HEK293 (cell line): ENCODE measurements at regions not wholly inside any gene's neighbourhood (a gene's known extent, or its start where the extent isn't known, plus 50 kb on each side); places are given as distances from the start of the nearest gene placed in this dataset.
A peak's percentile ranks its signal among the peaks of the same experiment; 100 is the strongest.

Experiments
- CTCF ChIA-PET: fragments of 350-600 bp; formaldehyde crosslinking; extraction: SDS; loops from one replicate; lab custom pipeline; 2021; ENCODE audit warnings: antibody characterized with exemption; lab: Yijun Ruan, JAX
- POLR2A ChIA-PET: fragments of 300-600 bp; formaldehyde crosslinking; extraction: SDS; loops from one replicate; lab custom pipeline; 2020; ENCODE audit warnings: antibody characterized with exemption, inconsistent platforms; lab: Yijun Ruan, JAX
- H3K27ac ChIP-seq: fragments of 200-500 bp; sonication (Bioruptor generic); 2 replicates; pipeline ENCODE4 v1.5.1; 2014; ENCODE audit warnings: low read depth, low read length, control low read depth, inconsistent platforms; ENCODE audit errors: extremely low read depth
- H3K36me3 ChIP-seq, 2 experiments: fragments of 200-500 bp in 1 of 2; sonication (Bioruptor generic) in 1 of 2; 1 replicate in 1 of 2; 2 replicates in 1 of 2; pipeline ENCODE4 v1.5.1; 2014 to 2017; ENCODE audit warnings: inconsistent platforms in 2 of 2, low read length in 2 of 2; ENCODE audit not compliant: control insufficient read depth in 2 of 2, insufficient read depth in 1 of 2
- H3K4me1 ChIP-seq: fragments of 200-500 bp; sonication (Bioruptor generic); 2 replicates; pipeline ENCODE4 v1.5.1; 2014; ENCODE audit warnings: mild to moderate bottlenecking, low read length, inconsistent platforms; ENCODE audit not compliant: control insufficient read depth, insufficient read depth
- H3K4me3 ChIP-seq: 2 replicates; pipeline ENCODE4 v1.5.1; 2011; ENCODE audit warnings: low read depth, mild to moderate bottlenecking, control low read depth, low read length, moderate library complexity
- H3K9me3 ChIP-seq: fragments of 200-500 bp; sonication (Bioruptor generic); 2 replicates; pipeline ENCODE4 v1.5.1; 2014; ENCODE audit warnings: low read depth, low read length, inconsistent platforms; ENCODE audit not compliant: control insufficient read depth, insufficient read depth
- AEBP2 ChIP-seq: fragments of 450-650 bp; formaldehyde crosslinking; IDR thresholded peaks from 2 replicates; pipeline ENCODE4 v1.5.1; 2016; ENCODE audit warnings: missing biosample characterization, missing genetic modification characterization, borderline replicate concordance
- BCL11A ChIP-seq: fragments of 450-650 bp; formaldehyde crosslinking; IDR thresholded peaks from 2 replicates; pipeline ENCODE4 v1.5.1; 2016; ENCODE audit warnings: low read depth, missing biosample characterization, missing genetic modification characterization
- HOXC10 ChIP-seq: sonication (generic); formaldehyde crosslinking; IDR thresholded peaks from 2 replicates; pipeline ENCODE4 v1.8.1; 2023; ENCODE audit warnings: mild to moderate bottlenecking, missing genetic modification reagents
- HOXD13 ChIP-seq: sonication (generic); formaldehyde crosslinking; IDR thresholded peaks from 2 replicates; pipeline ENCODE4 v1.8.0; 2022; ENCODE audit warnings: missing genetic modification reagents, borderline replicate concordance
- KLF7 ChIP-seq: fragments of 450-650 bp; formaldehyde crosslinking; IDR thresholded peaks from 2 replicates; pipeline ENCODE4 v1.5.1; 2016; ENCODE audit warnings: missing biosample characterization, missing genetic modification characterization, borderline replicate concordance
- SCRT2 ChIP-seq: fragments of 450-650 bp; formaldehyde crosslinking; IDR thresholded peaks from 2 replicates; pipeline ENCODE4 v1.5.1; 2016; ENCODE audit warnings: missing biosample characterization, missing genetic modification characterization
- SETDB1 ChIP-seq: IDR thresholded peaks from one replicate; pipeline ENCODE4 v1.6.1; 2017; ENCODE audit warnings: mild to moderate bottlenecking, low read length, moderate library complexity, mixed read lengths; ENCODE audit not compliant: insufficient read length
- ZBTB11 ChIP-seq: fragments of 450-650 bp; formaldehyde crosslinking; conservative IDR thresholded peaks from 2 replicates; pipeline ENCODE4 v1.5.1; 2016; ENCODE audit warnings: low read depth, missing biosample characterization, missing genetic modification characterization
- ZBTB44 ChIP-seq: fragments of 450-650 bp; IDR thresholded peaks from 2 replicates; pipeline ENCODE4 v1.5.1; 2018; ENCODE audit warnings: missing biosample characterization, mild to moderate bottlenecking, missing genetic modification characterization
- ZNF214 ChIP-seq: fragments of 450-650 bp; formaldehyde crosslinking; IDR thresholded peaks from 2 replicates; pipeline ENCODE4 v1.5.1; 2017; ENCODE audit warnings: missing biosample characterization, mild to moderate bottlenecking, missing genetic modification characterization, borderline replicate concordance
- ZNF23 ChIP-seq: fragments of 450-650 bp; formaldehyde crosslinking; IDR thresholded peaks from 2 replicates; pipeline ENCODE4 v1.5.1; 2016; ENCODE audit warnings: missing biosample characterization, missing genetic modification characterization, borderline replicate concordance
- ZNF274 ChIP-seq, 2 experiments: fragments of 200-500 bp in 1 of 2; fragments of 450-650 bp in 1 of 2; sonication (Bioruptor generic) in 1 of 2; formaldehyde crosslinking in 1 of 2; IDR thresholded peaks; 2 replicates each; pipeline versions ENCODE4 v1.5.1 to v1.6.1; 2014 to 2016; ENCODE audit warnings: borderline replicate concordance in 1 of 2, inconsistent platforms in 1 of 2, low read length in 1 of 2, missing biosample characterization in 1 of 2, missing genetic modification characterization in 1 of 2
- ZNF292 ChIP-seq: fragments of 450-650 bp; formaldehyde crosslinking; IDR thresholded peaks from 2 replicates; pipeline ENCODE4 v1.5.1; 2016; ENCODE audit warnings: low read depth, missing biosample characterization, missing genetic modification characterization, borderline replicate concordance
- ZNF501 ChIP-seq: fragments of 450-650 bp; formaldehyde crosslinking; IDR thresholded peaks from 2 replicates; pipeline ENCODE4 v1.5.1; 2016; ENCODE audit warnings: missing biosample characterization, missing genetic modification characterization
- ZNF580 ChIP-seq: fragments of 450-650 bp; formaldehyde crosslinking; IDR thresholded peaks from 2 replicates; pipeline ENCODE4 v1.5.1; 2016; ENCODE audit warnings: missing biosample characterization, missing genetic modification characterization
- ZNF623 ChIP-seq: fragments of 450-650 bp; formaldehyde crosslinking; IDR thresholded peaks from 2 replicates; pipeline ENCODE4 v1.5.1; 2016; ENCODE audit warnings: missing biosample characterization, missing genetic modification characterization
- ZNF629 ChIP-seq: fragments of 450-650 bp; formaldehyde crosslinking; IDR thresholded peaks from 2 replicates; pipeline ENCODE4 v1.5.1; 2017; ENCODE audit warnings: missing biosample characterization, missing genetic modification characterization
- ZSCAN16 ChIP-seq: fragments of 450-650 bp; formaldehyde crosslinking; IDR thresholded peaks from 2 replicates; pipeline ENCODE4 v1.5.1; 2016; ENCODE audit warnings: missing biosample characterization, missing genetic modification characterization
- TF ChIP-seq, protein P1 (sequence below): fragments of 450-650 bp; formaldehyde crosslinking; IDR thresholded peaks from 2 replicates; pipeline ENCODE4 v1.5.1; 2016; ENCODE audit warnings: missing biosample characterization, missing genetic modification characterization

- Histone ChIP-seq H3K4me3 (no peak overlapping the region), H3K4me1 (no peaks in the 10 kb centered on the region), H3K27ac (no peak overlapping the region), H3K9me3 (no peaks in the 10 kb centered on the region), H3K36me3 (no peaks in the 10 kb centered on the region)
- TF ChIP-seq BCL11A (tag by site-specific recombination): no peak
- no peak for TF ChIP-seq ZNF623 (tag by site-specific recombination)
- no peak for TF ChIP-seq SCRT2 (tag by site-specific recombination)
- TF ChIP-seq ZNF292 (tag by site-specific recombination): no peak
- no peak for TF ChIP-seq ZBTB44
- TF ChIP-seq HOXD13: no peak
- no peak for TF ChIP-seq ZBTB11 (tag by site-specific recombination)
- TF ChIP-seq ZNF501: no peak
- POLR2A ChIA-PET: interaction anchor here (1.7 kb wide), 1 partner anchor 398 kb away, joined by 6 read pairs; the partner anchor contains the start of gene CDH2
- CTCF ChIA-PET: interaction anchor here (0.6 to 1.4 kb wide), 6 partner anchors 11 to 225 kb away, joined by 3 to 5 read pairs (median 4); no protein-coding TSS in a partner anchor
These were observed 398.0 kb downstream of the CDH2 start for GRCh38 chr18:27778925-27779324.

GRCh38 chr18:27778441-27778840 is 398.5 kb downstream of the CDH2 start:
- TF ChIP-seq, protein P1, sequence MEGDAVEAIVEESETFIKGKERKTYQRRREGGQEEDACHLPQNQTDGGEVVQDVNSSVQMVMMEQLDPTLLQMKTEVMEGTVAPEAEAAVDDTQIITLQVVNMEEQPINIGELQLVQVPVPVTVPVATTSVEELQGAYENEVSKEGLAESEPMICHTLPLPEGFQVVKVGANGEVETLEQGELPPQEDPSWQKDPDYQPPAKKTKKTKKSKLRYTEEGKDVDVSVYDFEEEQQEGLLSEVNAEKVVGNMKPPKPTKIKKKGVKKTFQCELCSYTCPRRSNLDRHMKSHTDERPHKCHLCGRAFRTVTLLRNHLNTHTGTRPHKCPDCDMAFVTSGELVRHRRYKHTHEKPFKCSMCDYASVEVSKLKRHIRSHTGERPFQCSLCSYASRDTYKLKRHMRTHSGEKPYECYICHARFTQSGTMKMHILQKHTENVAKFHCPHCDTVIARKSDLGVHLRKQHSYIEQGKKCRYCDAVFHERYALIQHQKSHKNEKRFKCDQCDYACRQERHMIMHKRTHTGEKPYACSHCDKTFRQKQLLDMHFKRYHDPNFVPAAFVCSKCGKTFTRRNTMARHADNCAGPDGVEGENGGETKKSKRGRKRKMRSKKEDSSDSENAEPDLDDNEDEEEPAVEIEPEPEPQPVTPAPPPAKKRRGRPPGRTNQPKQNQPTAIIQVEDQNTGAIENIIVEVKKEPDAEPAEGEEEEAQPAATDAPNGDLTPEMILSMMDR: peak; percentile 24; the same call in 1 of the 2 replicates
- TF ChIP-seq ZNF214 (tag by site-specific recombination): no peak
- TF ChIP-seq ZNF23: no peak
- TF ChIP-seq SCRT2 (tag by site-specific recombination): no peak
- H3K4me1 ChIP-seq: no peaks in the 10 kb centered on the region
- ChIA-PET CTCF (interaction anchor here (0.9 to 1.4 kb wide), 4 partner anchors 10 to 29 kb away, joined by 3 to 5 read pairs (median 4); no protein-coding TSS in a partner anchor), POLR2A (no interaction called here)
- no peaks in the 10 kb centered on the region for H3K36me3 ChIP-seq
- no peak overlapping the region for H3K4me3 ChIP-seq
- H3K9me3 ChIP-seq: no peaks in the 10 kb centered on the region
- no peak overlapping the region for H3K27ac ChIP-seq

- H3K4me1 ChIP-seq: no peaks in the 10 kb centered on the region
- no peaks in the 10 kb centered on the region for H3K36me3 ChIP-seq
- no peaks in the 10 kb centered on the region for H3K9me3 ChIP-seq
- no peak overlapping the region for H3K4me3 ChIP-seq
- H3K27ac ChIP-seq: no peak overlapping the region
- POLR2A ChIA-PET: no interaction called here
- CTCF ChIA-PET: no interaction called here
- TF ChIP-seq KLF7 (tag by site-specific recombination) (no peak), ZSCAN16 (no peak), SETDB1 (no peak), AEBP2 (tag by site-specific recombination) (no peak), ZNF580 (tag by site-specific recombination) (no peak), ZNF274 (IDR thresholded peaks at IDR 0.05; ENCODE audit: low read length) (no peak), ZNF274 (tag by site-specific recombination; IDR thresholded peaks at IDR 0.05; ENCODE audit: borderline replicate concordance) (no peak), HOXC10 (CRISPR knock-in tag) (no peak), ZNF629 (tag by site-specific recombination) (no peak), SCRT2 (tag by site-specific recombination) (no peak)
These were observed 404.8 kb downstream of the CDH2 start for GRCh38 chr18:27772081-27772480.
